ENCODE measurements at regions not wholly inside any gene's neighbourhood (a gene's known extent, or its start where the extent isn't known, plus 50 kb on each side); places are given as distances from the start of the nearest gene placed in this dataset.
A peak's percentile ranks its signal among the peaks of the same experiment; 100 is the strongest.
"Not testable (repeated sequence)": the region's sequence is repeated elsewhere in the genome, so short reads cannot be mapped to it uniquely, and the experiment has no call there.

DNA sequence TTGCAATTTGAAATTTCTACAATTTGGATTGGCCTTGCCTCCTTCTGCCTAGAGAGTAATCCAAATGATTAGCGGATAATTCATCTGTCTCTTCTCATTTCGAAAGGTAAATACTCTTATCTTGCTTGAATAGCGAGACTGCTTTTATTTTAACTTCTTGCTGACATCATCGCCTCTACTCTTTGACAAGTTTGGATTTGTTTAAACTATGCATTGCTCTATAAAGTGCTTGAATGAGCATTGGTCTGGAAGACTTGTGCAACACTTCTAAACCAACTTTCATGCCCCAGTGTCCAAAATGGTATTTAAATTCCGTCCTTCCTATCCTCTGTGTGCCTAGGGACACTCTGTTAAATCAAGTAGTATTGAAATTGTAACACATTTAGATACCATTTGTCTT lies 384.1 kb upstream of the SLC35B3 start:
- H3K9me3 ChIP-seq (ENCODE audit: control insufficient read depth, insufficient read depth, low read length), result no peaks in the 10 kb centered on the region
- H3K27ac ChIP-seq (ENCODE audit: low read depth, low read length), result no peak overlapping the region
- DNase-seq (ENCODE audit: low read depth in 4 of 6, low spot score in 6 of 6), result no peak
- H3K27me3 ChIP-seq (ENCODE audit: control insufficient read depth, insufficient read depth, low read length), result no peaks in the 10 kb centered on the region
- H3K36me3 ChIP-seq (ENCODE audit: control insufficient read depth, insufficient read depth, low read length), result no peaks in the 10 kb centered on the region
- no CpG with 5 or more reads among the region's 5 CpGs for WGBS (ENCODE audit: insufficient coverage)
- H3K4me1 ChIP-seq (ENCODE audit: control insufficient read depth, insufficient read depth, low read length), result no peaks in the 10 kb centered on the region
- H3K4me3 ChIP-seq (ENCODE audit: low read depth, low read length), result no peak overlapping the region

DNA sequence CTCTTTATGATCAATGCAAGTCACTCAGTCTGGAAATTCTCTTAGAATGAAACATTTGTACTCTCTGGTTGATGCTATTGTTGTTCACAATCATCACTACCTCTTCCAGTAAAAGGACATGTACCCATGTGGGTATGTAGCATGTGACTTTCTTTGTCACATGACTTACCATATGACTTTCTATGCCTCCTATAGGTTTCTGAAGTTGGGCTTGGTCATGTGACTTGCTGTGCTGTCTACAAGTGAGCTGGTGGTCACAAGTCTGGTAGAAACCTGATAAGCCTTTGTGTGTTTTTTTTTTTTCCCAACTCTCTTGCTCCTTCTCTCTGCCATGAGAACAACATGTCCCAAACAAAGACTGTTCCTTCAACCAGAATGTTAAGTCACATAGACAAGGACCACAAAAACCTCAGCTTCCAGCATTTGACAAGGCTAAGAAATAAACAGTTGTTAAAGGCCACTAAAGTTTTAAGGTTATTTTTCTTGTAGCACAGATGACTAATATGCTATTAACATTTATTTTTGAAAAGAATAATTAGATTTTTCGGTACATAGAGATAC lies 379.2 kb upstream of the SLC35B3 start:
- Histone ChIP-seq H3K27ac (ENCODE audit: low read depth, low read length) (no peak overlapping the region), H3K9me3 (ENCODE audit: control insufficient read depth, insufficient read depth, low read length) (no peaks in the 10 kb centered on the region), H3K27me3 (ENCODE audit: control insufficient read depth, insufficient read depth, low read length) (no peaks in the 10 kb centered on the region), H3K4me3 (ENCODE audit: low read depth, low read length) (no peak overlapping the region), H3K4me1 (ENCODE audit: control insufficient read depth, insufficient read depth, low read length) (no peaks in the 10 kb centered on the region), H3K36me3 (ENCODE audit: control insufficient read depth, insufficient read depth, low read length) (no peaks in the 10 kb centered on the region)
- no peak for DNase-seq (ENCODE audit: low read depth in 4 of 6, low spot score in 6 of 6)
- WGBS (ENCODE audit: insufficient coverage), result no CpG with 5 or more reads among the region's 1 CpG

DNA sequence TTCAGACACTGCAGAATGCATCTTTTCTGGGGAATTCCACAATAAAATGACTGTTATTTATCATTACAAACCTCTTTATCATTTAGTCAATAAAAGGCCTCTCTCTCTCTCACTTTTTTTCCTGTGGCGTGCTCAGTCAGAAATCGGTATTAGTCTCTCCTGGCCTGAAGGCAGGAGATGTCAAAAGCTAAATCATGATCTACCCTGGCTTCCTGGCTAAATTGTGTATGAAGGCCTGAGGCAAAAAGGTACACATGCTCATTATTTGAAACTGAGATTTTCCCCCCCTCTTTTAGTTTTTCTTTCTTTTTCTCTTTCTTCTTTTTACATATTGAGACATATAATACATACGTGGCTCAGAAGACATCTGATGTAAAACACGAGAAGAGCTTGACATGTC lies 375.0 kb upstream of the SLC35B3 start:
- Histone ChIP-seq H3K9me3 (ENCODE audit: control insufficient read depth, insufficient read depth, low read length) (no peaks in the 10 kb centered on the region), H3K36me3 (ENCODE audit: control insufficient read depth, insufficient read depth, low read length) (no peaks in the 10 kb centered on the region), H3K4me1 (ENCODE audit: control insufficient read depth, insufficient read depth, low read length) (no peaks in the 10 kb centered on the region), H3K27ac (ENCODE audit: low read depth, low read length) (no peak overlapping the region), H3K27me3 (ENCODE audit: control insufficient read depth, insufficient read depth, low read length) (no peaks in the 10 kb centered on the region), H3K4me3 (ENCODE audit: low read depth, low read length) (no peak overlapping the region)
- WGBS (ENCODE audit: insufficient coverage), result no CpG with 5 or more reads among the region's 4 CpGs
- DNase-seq (ENCODE audit: low read depth in 4 of 6, low spot score in 6 of 6), result peak in 1 of 6 donors; percentile 17

GRCh38 chr6:8809662-8810061 lies 374.3 kb upstream of the SLC35B3 start:
- WGBS (ENCODE audit: insufficient coverage), result 50% methylated on average over 3 of the region's 4 CpGs
- H3K27me3 ChIP-seq (ENCODE audit: control insufficient read depth, insufficient read depth, low read length), result no peaks in the 10 kb centered on the region
- no peak overlapping the region for H3K27ac ChIP-seq (ENCODE audit: low read depth, low read length)
- H3K9me3 ChIP-seq (ENCODE audit: control insufficient read depth, insufficient read depth, low read length), result no peaks in the 10 kb centered on the region
- H3K36me3 ChIP-seq (ENCODE audit: control insufficient read depth, insufficient read depth, low read length), result no peaks in the 10 kb centered on the region
- H3K4me1 ChIP-seq (ENCODE audit: control insufficient read depth, insufficient read depth, low read length), result no peaks in the 10 kb centered on the region
- H3K4me3 ChIP-seq (ENCODE audit: low read depth, low read length), result no peak overlapping the region
- peak in 2 of 6 donors; percentile 8 to 13 for DNase-seq (ENCODE audit: low read depth in 4 of 6, low spot score in 6 of 6)

DNA sequence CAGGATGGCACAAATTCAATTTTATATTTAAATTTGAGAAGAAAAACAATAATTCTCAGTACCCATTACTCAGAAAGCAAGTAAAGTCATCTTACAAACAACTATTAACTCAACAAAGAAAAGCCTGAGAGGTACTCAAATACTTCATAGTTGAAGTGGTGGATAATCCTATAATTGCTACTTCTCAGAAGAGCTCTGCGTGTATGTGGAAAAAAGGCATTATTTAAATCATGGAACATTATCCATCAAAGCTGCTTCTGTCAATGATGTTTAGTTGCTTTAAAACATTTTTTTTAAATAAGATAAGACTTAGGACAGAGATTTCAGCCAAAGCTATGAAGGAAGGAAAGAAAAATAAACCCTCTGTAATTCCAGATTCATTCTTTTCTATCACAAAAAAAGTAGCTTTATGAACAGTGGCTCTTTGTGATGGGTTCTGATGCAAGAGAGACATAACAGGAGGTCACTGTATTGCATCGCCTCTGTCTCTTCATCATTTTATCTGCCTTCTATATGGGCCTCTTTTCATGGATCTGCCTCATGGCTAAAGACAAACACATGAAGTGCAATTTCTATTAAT lies 367.9 kb upstream of the SLC35B3 start:
- Histone ChIP-seq H3K36me3 (ENCODE audit: control insufficient read depth, insufficient read depth, low read length) (no peaks in the 10 kb centered on the region), H3K27me3 (ENCODE audit: control insufficient read depth, insufficient read depth, low read length) (no peaks in the 10 kb centered on the region), H3K9me3 (ENCODE audit: control insufficient read depth, insufficient read depth, low read length) (no peaks in the 10 kb centered on the region), H3K4me1 (ENCODE audit: control insufficient read depth, insufficient read depth, low read length) (no peaks in the 10 kb centered on the region), H3K4me3 (ENCODE audit: low read depth, low read length) (no peak overlapping the region), H3K27ac (ENCODE audit: low read depth, low read length) (no peak overlapping the region)
- no CpG with 5 or more reads among the region's 2 CpGs for WGBS (ENCODE audit: insufficient coverage)
- peak in 1 of 6 donors; percentile 10 for DNase-seq (ENCODE audit: low read depth in 4 of 6, low spot score in 6 of 6)

- H3K36me3 ChIP-seq (ENCODE audit: control insufficient read depth, insufficient read depth, low read length); DNase-seq (ENCODE audit: low read depth in 4 of 6, low spot score in 6 of 6); H3K27me3 ChIP-seq (ENCODE audit: control insufficient read depth, insufficient read depth, low read length); H3K9me3 ChIP-seq (ENCODE audit: control insufficient read depth, insufficient read depth, low read length); H3K4me1 ChIP-seq (ENCODE audit: control insufficient read depth, insufficient read depth, low read length); H3K4me3 ChIP-seq (ENCODE audit: low read depth, low read length); H3K27ac ChIP-seq (ENCODE audit: low read depth, low read length): not testable (repeated sequence)
- WGBS (ENCODE audit: insufficient coverage), result 100% methylated on average over 1 of the region's 4 CpGs
Observed at GRCh38 chr6:8802397-8802796, 367.1 kb upstream of the SLC35B3 start.

- WGBS (ENCODE audit: insufficient coverage), result 100% methylated on average over 2 of the region's 3 CpGs
- no peaks in the 10 kb centered on the region for H3K4me1 ChIP-seq (ENCODE audit: control insufficient read depth, insufficient read depth, low read length)
- no peak for DNase-seq (ENCODE audit: low read depth in 4 of 6, low spot score in 6 of 6)
- H3K27me3 ChIP-seq (ENCODE audit: control insufficient read depth, insufficient read depth, low read length), result no peaks in the 10 kb centered on the region
- no peaks in the 10 kb centered on the region for H3K9me3 ChIP-seq (ENCODE audit: control insufficient read depth, insufficient read depth, low read length)
- H3K36me3 ChIP-seq (ENCODE audit: control insufficient read depth, insufficient read depth, low read length), result no peaks in the 10 kb centered on the region
- H3K4me3 ChIP-seq (ENCODE audit: low read depth, low read length), result no peak overlapping the region
- no peak overlapping the region for H3K27ac ChIP-seq (ENCODE audit: low read depth, low read length)
Observed at GRCh38 chr6:8794420-8794819, 359.1 kb upstream of the SLC35B3 start.

DNA sequence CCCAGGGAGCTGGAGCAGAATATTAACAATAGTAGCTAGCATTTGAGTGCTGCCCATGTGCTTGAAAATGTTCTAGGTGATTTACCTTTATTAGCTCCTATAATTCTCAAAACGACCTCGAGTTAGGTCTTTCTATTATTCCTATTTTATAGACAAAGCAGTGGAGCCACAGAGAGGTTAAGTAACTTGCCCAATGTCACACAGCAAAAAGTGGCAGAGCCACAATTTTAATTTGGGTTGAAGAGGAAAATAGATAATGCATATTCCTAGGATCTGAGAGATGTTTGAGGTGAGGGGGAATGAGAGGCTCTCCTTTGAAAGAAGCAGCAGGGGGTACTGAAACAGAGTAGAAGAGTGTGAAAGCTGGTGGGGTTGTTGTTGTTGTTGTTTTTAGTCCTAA lies 354.5 kb upstream of the SLC35B3 start:
- Histone ChIP-seq H3K27ac (ENCODE audit: low read depth, low read length) (no peak overlapping the region), H3K4me1 (ENCODE audit: control insufficient read depth, insufficient read depth, low read length) (no peaks in the 10 kb centered on the region), H3K36me3 (ENCODE audit: control insufficient read depth, insufficient read depth, low read length) (no peaks in the 10 kb centered on the region), H3K9me3 (ENCODE audit: control insufficient read depth, insufficient read depth, low read length) (no peaks in the 10 kb centered on the region), H3K27me3 (ENCODE audit: control insufficient read depth, insufficient read depth, low read length) (no peaks in the 10 kb centered on the region), H3K4me3 (ENCODE audit: low read depth, low read length) (no peak overlapping the region)
- WGBS (ENCODE audit: insufficient coverage), result no CpG with 5 or more reads among the region's 2 CpGs
- no peak for DNase-seq (ENCODE audit: low read depth in 4 of 6, low spot score in 6 of 6)

GRCh38 chr6:8785223-8785622 lies 349.9 kb upstream of the SLC35B3 start:
- H3K27ac ChIP-seq (ENCODE audit: low read depth, low read length), result no peak overlapping the region
- no peaks in the 10 kb centered on the region for H3K36me3 ChIP-seq (ENCODE audit: control insufficient read depth, insufficient read depth, low read length)
- H3K27me3 ChIP-seq (ENCODE audit: control insufficient read depth, insufficient read depth, low read length), result no peaks in the 10 kb centered on the region
- DNase-seq (ENCODE audit: low read depth in 4 of 6, low spot score in 6 of 6), result no peak
- H3K4me1 ChIP-seq (ENCODE audit: control insufficient read depth, insufficient read depth, low read length), result no peaks in the 10 kb centered on the region
- H3K9me3 ChIP-seq (ENCODE audit: control insufficient read depth, insufficient read depth, low read length), result no peaks in the 10 kb centered on the region
- WGBS (ENCODE audit: insufficient coverage), result no CpG with 5 or more reads among the region's 3 CpGs
- no peak overlapping the region for H3K4me3 ChIP-seq (ENCODE audit: low read depth, low read length)

DNA sequence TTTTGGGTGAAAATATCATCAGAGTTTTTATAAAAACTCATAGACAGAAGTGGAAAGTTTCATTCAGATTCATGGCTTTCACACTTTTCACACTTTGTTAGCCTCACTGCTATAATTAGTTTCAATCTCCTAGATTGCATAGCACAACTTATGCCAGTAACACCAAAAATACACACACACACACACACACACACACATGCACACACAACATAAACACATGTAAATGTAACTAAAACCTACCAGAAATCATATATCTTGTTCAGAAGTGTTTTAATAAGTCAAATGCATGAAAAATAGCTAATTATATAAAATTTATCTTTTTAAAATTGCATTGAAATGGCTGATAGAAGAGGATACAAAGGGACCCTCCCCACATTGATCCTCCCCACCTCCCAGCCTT lies 347.8 kb upstream of the SLC35B3 start:
- peak in 1 of 6 donors; percentile 1 for DNase-seq (ENCODE audit: low read depth in 4 of 6, low spot score in 6 of 6)
- no peaks in the 10 kb centered on the region for H3K36me3 ChIP-seq (ENCODE audit: control insufficient read depth, insufficient read depth, low read length)
- no peak overlapping the region for H3K27ac ChIP-seq (ENCODE audit: low read depth, low read length)
- no peaks in the 10 kb centered on the region for H3K9me3 ChIP-seq (ENCODE audit: control insufficient read depth, insufficient read depth, low read length)
- no peak overlapping the region for H3K4me3 ChIP-seq (ENCODE audit: low read depth, low read length)
- no peaks in the 10 kb centered on the region for H3K4me1 ChIP-seq (ENCODE audit: control insufficient read depth, insufficient read depth, low read length)
- no peaks in the 10 kb centered on the region for H3K27me3 ChIP-seq (ENCODE audit: control insufficient read depth, insufficient read depth, low read length)

All from spinal cord (tissue), 9 donors.